Stimulated activated CD4-positive, alpha-beta T cell treated with anti-CD3 and anti-CD28 coated beads, Interleukin-1b, Interleukin-23, amount 100 ng/mL, for 24 hours (primary cell): ENCODE measurements at regions not wholly inside any gene's neighbourhood (a gene's known extent, or its start where the extent isn't known, plus 50 kb on each side); places are given as distances from the start of the nearest gene placed in this dataset.

Experiments
- DNase-seq, 4 experiments: peaks; one replicate each; pipeline ENCODE4 v3.0.0-alpha.2; 2020; ENCODE audit warnings: low read depth in 4 of 4, low spot score in 1 of 4

GRCh38 chr15:70430069-70430468, 332.4 kb upstream of the TLE3 start:
- DNase-seq, result no peak

- DNase-seq, result no peak
Measured at GRCh38 chr15:70429056-70429722, 331.5 kb upstream of the TLE3 start.

- DNase-seq, result no peak
Measured at GRCh38 chr15:70428211-70428822, 330.6 kb upstream of the TLE3 start.

DNA sequence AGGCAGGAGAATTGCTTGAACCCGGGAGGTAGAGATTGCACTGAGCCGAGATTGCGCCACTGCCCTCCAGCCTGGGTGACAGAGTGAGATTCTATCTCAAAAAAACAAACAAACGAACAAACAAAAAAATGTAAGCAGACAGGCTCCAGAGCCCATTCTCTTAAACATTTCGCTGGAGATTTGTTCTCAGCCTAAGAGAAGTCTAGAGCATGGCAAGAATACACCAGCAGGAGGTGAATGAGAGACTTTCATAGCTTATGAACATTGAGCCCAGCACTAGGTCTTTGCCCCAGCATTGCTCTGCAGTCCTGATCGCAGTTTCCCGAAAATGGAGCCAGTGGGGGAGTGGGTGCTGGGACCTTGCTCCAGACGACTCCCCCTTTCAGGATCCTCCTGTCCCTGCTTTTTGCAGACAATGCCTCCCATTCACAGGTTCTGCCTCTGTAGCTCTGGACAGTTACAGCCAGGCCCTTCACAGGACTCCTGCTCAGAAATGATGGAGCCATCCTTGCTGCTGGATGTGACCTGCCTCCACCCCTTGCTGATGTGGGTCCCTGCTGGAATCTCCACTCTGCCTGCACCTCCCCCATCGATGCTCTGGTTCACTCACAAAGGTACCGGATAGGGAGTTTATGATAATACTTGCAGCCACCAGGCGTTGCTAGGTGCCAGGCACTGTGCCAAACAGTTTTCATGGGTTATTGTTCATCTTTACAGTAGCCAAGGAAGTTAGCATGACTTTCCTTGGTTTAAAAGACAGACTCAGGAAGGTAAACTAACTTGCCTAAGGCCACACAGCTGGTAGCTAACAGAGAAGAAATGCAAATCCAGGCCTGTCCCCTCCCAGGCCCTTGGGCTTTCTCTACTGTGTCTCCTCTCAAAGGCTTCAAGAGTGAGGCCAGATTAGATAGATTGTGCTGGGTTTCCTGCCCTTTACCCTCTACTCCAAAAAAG, 329.7 kb upstream of the TLE3 start:
- no peak for DNase-seq

- no peak for DNase-seq
Measured at GRCh38 chr15:70426096-70426821, 328.5 kb upstream of the TLE3 start.

- DNase-seq, result peak in 1 of 4 experiments; percentile 9
Measured at GRCh38 chr15:70424937-70425411, 327.3 kb upstream of the TLE3 start.

DNA sequence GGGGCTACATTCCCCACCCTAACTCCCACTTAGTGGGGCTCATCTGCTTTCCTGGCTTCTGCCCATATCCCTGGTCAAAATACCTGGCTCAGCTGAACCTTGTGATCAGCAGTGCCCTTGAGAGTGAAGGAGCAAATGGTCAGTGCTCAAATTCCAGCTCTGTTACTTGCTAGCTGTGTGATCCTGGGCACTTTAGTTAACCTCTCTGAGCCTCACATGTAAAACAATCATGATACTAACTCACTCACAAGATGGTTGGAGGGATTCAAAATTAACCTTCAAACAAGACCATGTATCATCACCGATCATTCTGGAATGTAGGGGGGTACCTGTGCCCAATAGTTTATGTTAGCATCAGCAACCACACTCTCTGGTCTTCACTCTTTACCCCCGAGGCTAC, 325.6 kb upstream of the TLE3 start:
- DNase-seq, result no peak

DNA sequence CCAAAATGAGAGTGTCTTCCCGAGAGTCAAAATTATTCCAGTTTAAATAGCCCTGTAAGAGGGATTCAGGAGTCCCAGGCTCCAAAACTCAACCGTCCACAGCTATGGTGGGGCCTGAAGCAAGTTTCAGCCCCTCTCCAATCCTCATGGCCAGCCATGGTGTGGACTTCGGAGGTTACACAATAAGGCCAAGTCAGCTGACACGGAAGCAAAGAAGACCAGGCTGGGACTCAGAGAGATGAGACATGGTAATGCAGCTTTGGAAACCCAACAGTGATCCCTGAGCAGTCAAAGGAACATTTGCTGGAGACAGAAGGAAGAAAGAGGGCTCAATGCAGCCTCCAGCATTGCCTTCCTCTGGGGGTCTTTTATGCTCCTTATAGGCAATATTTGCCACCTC, 324.6 kb upstream of the TLE3 start:
- no peak for DNase-seq

- no peak for DNase-seq
Measured at GRCh38 chr15:70420948-70421482, 323.3 kb upstream of the TLE3 start.

DNA sequence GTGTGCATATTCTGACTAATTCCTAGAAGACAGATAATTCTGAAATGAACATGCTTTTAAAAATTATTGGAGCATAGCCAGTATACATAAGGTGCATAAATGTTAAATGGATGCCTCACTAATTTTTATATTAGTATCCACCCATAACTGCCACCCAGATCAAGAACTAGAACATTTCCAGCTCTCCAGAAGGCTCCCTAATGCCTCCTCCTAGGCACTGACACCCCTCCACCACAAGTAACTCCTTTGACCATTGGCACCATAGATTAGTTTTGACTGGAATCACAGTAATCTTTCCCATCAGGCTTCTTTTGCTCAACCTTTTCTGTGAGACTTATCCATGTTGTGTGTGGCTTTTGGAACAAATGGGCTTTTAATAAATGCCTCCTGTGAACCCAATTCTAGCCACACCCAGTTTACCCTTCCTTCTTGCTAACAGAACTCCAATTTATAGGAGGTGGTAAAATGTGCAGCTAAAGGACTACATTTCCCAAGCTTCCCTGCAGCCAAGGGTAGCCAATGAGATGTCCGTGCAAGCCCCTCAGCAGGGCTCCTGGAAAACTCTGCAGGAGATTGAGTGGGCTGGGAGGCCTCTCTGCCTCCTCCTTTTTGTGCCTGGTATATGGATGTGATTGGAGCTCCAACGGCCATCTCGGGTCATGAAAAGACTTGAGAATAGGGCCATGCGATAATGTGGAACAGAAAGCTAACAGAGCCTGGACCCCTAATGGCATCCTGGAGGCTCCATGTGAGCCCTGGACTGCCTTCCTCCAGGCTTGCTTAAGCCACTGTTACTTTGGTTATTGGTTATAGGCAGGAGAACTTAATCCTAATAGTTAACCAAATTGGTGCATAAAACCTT, 322.6 kb upstream of the TLE3 start:
- DNase-seq, result no peak

DNA sequence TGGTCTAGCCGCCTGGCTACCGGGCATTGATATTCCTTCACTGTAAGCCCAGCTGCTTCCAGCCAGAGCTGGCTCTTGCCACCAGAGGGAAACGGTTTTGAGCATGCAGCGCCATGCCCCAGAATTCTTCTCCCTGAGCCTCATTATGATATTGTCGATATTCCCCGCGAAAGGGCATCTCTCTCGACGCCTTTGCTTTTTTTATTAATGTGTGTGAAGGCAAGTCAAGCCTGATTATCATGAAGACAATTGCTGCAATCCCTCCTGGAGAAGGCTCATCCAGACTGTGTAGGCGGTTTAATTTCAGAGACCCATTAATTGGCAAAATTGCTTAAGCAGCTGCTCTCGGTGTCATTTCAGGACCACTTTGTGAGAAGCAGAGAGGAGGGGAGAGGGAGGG, 321.2 kb upstream of the TLE3 start:
- DNase-seq, result no peak

GRCh38 chr15:70417535-70417934, 319.8 kb upstream of the TLE3 start:
- no peak for DNase-seq

- DNase-seq, result no peak
Measured at GRCh38 chr15:70416829-70417228, 319.1 kb upstream of the TLE3 start.

GRCh38 chr15:70415398-70415797, 317.7 kb upstream of the TLE3 start:
- DNase-seq, result no peak

GRCh38 chr15:70414626-70415025, 316.9 kb upstream of the TLE3 start:
- DNase-seq, result no peak

DNA sequence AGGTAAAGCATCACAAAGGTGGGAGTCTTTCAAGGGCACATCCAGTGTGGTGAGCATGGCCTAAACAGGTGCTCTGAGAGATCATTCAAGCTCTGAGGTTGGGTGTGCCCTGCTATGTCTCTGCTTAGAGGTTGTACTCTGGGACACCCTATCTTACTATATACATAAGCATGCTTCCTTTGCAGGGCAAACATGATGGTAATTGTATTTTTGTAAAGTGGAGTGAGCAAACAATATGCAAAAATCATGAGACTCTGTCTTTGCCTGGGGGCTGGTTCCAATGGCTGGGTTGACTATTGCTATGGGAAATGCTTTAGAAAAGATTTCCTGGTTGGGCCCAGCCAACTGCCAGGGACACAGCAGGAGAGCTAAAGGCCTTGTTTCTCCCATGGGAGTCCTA, 315.1 kb upstream of the TLE3 start:
- no peak for DNase-seq

GRCh38 chr15:70411143-70411863, 313.6 kb upstream of the TLE3 start:
- no peak for DNase-seq

DNA sequence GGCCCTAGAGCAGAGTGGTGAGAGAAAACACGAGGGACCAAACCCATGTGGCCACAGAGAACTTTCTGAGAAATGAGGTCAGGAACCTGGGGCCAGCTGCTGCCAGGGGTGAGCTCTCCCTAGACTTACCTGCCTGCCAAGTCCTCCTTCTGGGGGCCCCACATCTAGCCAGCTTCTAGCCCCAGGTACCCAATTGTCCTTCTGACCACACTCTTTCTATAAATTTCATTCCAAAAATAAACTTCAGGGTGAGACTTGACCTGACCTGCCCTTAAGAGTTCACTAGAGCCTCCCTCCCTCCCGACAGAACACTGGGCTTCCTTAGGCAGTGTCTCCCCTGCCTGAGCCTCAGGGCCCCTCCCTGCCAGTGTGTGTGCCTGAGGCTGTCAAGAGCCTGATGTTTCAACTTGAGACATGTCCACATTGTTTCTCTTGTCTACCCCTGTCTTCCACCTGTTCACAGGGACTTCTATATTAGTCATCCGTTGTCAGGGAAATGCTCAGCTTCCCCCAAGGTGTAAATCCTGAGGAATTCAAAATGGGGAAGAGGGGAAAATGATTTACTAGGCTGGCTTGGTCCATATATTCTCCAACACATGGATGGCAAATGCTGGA, 312.8 kb upstream of the TLE3 start:
- no peak for DNase-seq

DNA sequence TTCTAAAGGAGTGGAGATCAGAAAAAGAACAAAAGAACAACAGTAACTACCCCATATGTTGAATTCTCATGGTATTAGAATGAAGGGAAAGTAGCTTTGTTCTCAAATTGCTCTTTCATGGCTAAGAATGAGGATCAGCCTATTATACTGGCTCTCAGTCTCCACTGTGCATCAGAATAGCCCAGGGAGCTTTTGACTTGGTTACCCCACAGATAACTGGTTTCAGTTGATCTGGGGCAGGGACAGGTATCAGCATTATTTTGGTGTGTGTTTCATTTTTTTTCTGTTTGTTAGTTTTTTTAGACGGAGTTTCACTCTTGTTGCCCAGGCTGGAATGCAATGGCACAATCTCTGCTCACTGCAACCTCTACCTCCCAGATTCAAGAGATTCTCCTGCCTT, 311.7 kb upstream of the TLE3 start:
- no peak for DNase-seq
